Heart left ventricle (tissue), 16 donors: ENCODE measurements at regions not wholly inside any gene's neighbourhood (a gene's known extent, or its start where the extent isn't known, plus 50 kb on each side); places are given as distances from the start of the nearest gene placed in this dataset.

Source experiments
- ATAC-seq, 4 donors: fragments of 200-7000 bp; cut with Tn5 transposase; one replicate each; pipeline ENCODE4 v1.9.1; 2020 to 2022; ENCODE audit warnings: moderate library complexity in 4 of 4, mild to moderate bottlenecking in 3 of 4, moderate number of reproducible peaks in 1 of 4
- DNase-seq, 5 donors: peaks; one replicate each; pipeline ENCODE4 v3.0.0-alpha.2; 2020
- H3K27ac ChIP-seq, 12 donors: fragments of 200-600 bp; sonication (generic) in 4 of 12; one replicate each; pipeline versions ENCODE4 v1.5.0 to v1.8.0; 2016 to 2022; ENCODE audit warnings: mild to moderate bottlenecking in 2 of 12
- H3K27me3 ChIP-seq, 9 donors: fragments of 200-600 bp; sonication (generic) in 2 of 9; one replicate each; pipeline versions ENCODE4 v1.5.1 to v1.8.0; 2016 to 2022; ENCODE audit warnings: mild to moderate bottlenecking in 3 of 9
- H3K36me3 ChIP-seq, 9 donors: fragments of 200-600 bp; sonication (generic) in 2 of 9; one replicate each; pipeline versions ENCODE4 v1.5.0 to v1.8.0; 2018 to 2022; ENCODE audit warnings: mild to moderate bottlenecking in 2 of 9
- H3K4me1 ChIP-seq, 12 donors: fragments of 200-600 bp; sonication (generic) in 4 of 12; one replicate each; pipeline versions ENCODE4 v1.5.0 to v1.8.0; 2016 to 2022; ENCODE audit warnings: mild to moderate bottlenecking in 3 of 12
- H3K4me3 ChIP-seq, 12 donors: fragments of 200-600 bp; sonication (generic) in 4 of 12; one replicate each; pipeline versions ENCODE4 v1.5.0 to v1.8.0; 2017 to 2022; ENCODE audit warnings: mild to moderate bottlenecking in 9 of 12, moderate library complexity in 4 of 12
- H3K9me3 ChIP-seq, 12 donors: fragments of 200-600 bp; sonication (generic) in 4 of 12; one replicate each; pipeline versions ENCODE4 v1.5.0 to v1.8.0; 2016 to 2022; ENCODE audit warnings: mild to moderate bottlenecking in 1 of 12
- POLR2A ChIP-seq, 2 donors: fragments of 450-650 bp; IDR thresholded peaks; one replicate each; pipeline ENCODE4 v1.6.1; 2017; ENCODE audit warnings: antibody characterized with exemption in 2 of 2, mild to moderate bottlenecking in 2 of 2, moderate library complexity in 2 of 2
- WGBS, 4 donors: extraction: QIAGEN DNeasy Blood & Tissue Kit in 2 of 4; methylation state at CpG; one replicate each; pipeline versions ENCODE4 v1.1.5 to v1.1.7; 2013 to 2018; 5-methylcytosine and 5-hydroxymethylcytosine counted together
- intact Hi-C, 10 donors: fragments of 100-400 bp; cut with DNase I; formaldehyde crosslinking; loops; one replicate each; pipeline versions ENCODE4 v1.11.1 to v1.14.2; 2022
- TF ChIP-seq, protein P1 (sequence below), 12 donors: fragments of 200-600 bp; sonication (generic) in 4 of 12; IDR thresholded peaks; one replicate each; pipeline versions ENCODE4 v1.5.0 to v1.8.0; 2018 to 2022; ENCODE audit warnings: antibody characterized with exemption in 12 of 12, mild to moderate bottlenecking in 5 of 12
- donor health status: ischemic (EF 13 %, LVEDD 7.1; RV severe dilation, severe dysfunction).
- donor health status: healthy with polysubstance abuse.
- donor health status: DM: no; HTN: yes; CAD: no.
- donor health status: DM: no; HTN: no; CAD: no.
- donor health status: ischemic (EF 25% LVEDD 6.9; RV normal size, moderate dysfunction).
- donor health status: ischemic (EF 25% LVEDD 5.7; RV mildly dilated, moderate dysfunction).
- donor health status: healthy.
- donor health status: DM: yes; HTN: yes; CAD: no.
- donor health status: ischemic (EF 35%, LVEDD 5.7; RV mildly dilated, moderate dysfunction).
- donor health status: nonischemic (EF 11% LVEDD 7.7; RV severe dilation, severe dysfunction).
- donor health status: DM: yes; HTN: yes; CAD: no.
- donor health status: PGD.
- donor health status: ischemic (EF 29% LVEDD 5.4; RV normal size, mild dysfunction).
- donor health status: nonischemic (EF 23%, LVEDD 6.1; RV moderate dilation, normal function).

DNA sequence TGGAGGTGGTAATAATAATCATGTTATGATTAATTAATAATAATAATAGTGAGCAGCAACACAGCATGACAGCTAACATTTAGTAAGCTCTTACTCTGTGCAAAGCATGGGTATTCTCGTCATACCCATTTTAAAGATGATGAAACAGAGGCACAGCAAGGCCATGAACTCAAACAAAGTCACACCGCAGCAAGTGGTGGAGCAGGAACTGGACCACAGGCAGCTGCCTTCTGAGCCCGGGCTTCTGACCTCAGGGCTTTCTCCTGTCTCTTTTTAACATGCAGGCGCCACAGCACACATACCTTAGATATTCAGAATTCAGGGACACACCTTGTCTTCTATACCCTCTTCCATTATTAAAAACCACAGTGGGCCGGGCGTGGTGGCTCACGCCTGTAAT is 50.7 kb upstream of the SPATA12 start:
- H3K27me3 ChIP-seq = no peaks in the 10 kb centered on the region
- peak overlapping the region in 1 of 12 donors; percentile 83 for H3K27ac ChIP-seq
- peaks cover 0 to 30% (median 17%) of the 10 kb centered on the region in 12 donors for H3K4me1 ChIP-seq
- 93 to 98% (median 96%) methylated on average over 7 of the region's 7 CpGs for WGBS, 4 donors
- TF ChIP-seq, protein P1, sequence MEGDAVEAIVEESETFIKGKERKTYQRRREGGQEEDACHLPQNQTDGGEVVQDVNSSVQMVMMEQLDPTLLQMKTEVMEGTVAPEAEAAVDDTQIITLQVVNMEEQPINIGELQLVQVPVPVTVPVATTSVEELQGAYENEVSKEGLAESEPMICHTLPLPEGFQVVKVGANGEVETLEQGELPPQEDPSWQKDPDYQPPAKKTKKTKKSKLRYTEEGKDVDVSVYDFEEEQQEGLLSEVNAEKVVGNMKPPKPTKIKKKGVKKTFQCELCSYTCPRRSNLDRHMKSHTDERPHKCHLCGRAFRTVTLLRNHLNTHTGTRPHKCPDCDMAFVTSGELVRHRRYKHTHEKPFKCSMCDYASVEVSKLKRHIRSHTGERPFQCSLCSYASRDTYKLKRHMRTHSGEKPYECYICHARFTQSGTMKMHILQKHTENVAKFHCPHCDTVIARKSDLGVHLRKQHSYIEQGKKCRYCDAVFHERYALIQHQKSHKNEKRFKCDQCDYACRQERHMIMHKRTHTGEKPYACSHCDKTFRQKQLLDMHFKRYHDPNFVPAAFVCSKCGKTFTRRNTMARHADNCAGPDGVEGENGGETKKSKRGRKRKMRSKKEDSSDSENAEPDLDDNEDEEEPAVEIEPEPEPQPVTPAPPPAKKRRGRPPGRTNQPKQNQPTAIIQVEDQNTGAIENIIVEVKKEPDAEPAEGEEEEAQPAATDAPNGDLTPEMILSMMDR (IDR thresholded peaks at IDR 0.05) = no peak
- TF ChIP-seq POLR2A (IDR thresholded peaks at IDR 0.05) = no peak
- DNase-seq (no peak), ATAC-seq (no peak)
- intact Hi-C loops = loop anchor here in 3 of 10 donors (5.0 to 10.0 kb wide), 2 partner anchors 55 to 62 kb away; partner anchors contain the start of gene SPATA12 (in 1 of the 3)
- H3K36me3 ChIP-seq = no peaks in the 10 kb centered on the region
- no peak overlapping the region for H3K4me3 ChIP-seq
- H3K9me3 ChIP-seq = no peaks in the 10 kb centered on the region

DNA sequence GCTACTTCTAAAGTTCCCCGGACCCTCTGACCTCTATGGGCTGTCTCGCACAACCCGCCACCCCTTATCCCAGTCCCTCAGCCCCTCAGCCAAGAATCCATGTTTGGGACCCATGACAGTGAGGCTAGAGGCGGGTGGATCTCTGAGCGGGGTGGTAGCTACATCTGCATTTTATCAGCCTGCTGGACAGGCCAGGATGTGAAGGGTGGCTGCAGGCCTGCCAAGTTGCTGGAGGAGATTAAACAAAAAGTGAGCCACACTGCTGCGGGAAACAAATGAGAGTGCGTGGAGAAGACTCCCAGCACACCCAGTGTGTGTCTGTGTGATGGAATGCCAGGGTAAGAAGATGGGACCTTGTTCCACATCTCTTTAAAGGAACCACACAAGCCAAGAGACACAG is 51.1 kb upstream of the SPATA12 start:
- intact Hi-C loops = loop anchor here in 3 of 10 donors (5.0 to 10.0 kb wide), 2 partner anchors 55 to 63 kb away; partner anchors contain the start of gene SPATA12 (in 1 of the 3)
- WGBS, 4 donors = 47 to 62% (median 56%) methylated on average over 7 of the region's 7 CpGs

DNA sequence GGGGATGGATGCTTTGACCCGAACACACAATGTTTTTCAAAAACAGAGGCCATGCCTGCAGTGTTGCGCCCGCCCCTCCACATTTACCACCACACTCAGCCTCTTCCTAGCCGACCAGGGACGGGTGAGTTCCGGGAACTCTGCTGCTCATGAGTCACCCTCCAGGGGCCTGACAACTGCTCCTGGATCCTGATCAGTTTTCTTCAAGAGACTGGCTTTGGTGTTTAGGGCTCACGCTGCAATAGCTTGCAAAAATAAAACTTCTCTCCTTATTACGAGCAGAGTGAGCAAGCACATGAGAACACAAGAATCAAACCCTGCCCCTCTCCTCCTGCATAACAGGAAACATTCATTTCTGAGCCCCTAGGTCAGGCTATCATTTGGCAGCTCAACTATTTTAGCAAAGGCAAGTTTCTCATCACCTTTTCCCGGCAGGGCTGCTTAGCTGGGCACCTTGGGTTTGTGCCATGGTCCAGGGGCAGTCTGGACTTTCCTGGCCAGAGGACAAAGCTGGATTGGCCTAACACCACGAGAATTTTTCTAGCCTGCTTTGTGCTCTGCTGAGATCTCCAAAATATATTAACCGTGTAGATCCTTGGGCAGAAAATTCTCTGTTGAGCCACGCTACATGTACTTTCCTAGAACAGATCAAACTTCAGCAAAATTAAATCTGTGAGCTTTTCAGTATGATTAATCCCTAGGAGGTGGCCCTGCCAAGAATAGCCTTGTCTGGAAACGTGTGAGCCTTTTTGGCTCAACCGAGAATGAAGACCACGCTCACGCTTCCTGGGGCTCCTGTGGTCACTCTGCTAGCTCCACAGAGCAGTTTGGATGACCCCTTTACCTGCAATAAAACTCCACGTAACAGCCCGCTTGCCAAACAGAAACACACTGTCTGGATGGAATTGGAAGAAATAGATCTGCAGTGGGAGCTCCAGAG is 52.7 kb upstream of the SPATA12 start:
- intact Hi-C loops = loop anchor here in 3 of 10 donors (5.0 to 10.0 kb wide), 2 partner anchors 57 to 65 kb away; partner anchors contain the start of gene SPATA12 (in 1 of the 3)
- Histone ChIP-seq H3K9me3 (peaks cover 0 to 2% (median 0%) of the 10 kb centered on the region in 12 donors), H3K36me3 (no peaks in the 10 kb centered on the region), H3K4me3 (peak overlapping the region in 3 of 12 donors; percentile 3 to 25 (median 22)), H3K27ac (peak overlapping the region in 11 of 12 donors; percentile 9 to 85 (median 57)), H3K27me3 (no peaks in the 10 kb centered on the region), H3K4me1 (peaks cover 0 to 30% (median 17%) of the 10 kb centered on the region in 12 donors)
- ATAC-seq (peak; percentile 59 to 90 (median 86)), DNase-seq (peak in 3 of 5 donors; percentile 56 to 75 (median 75))
- WGBS, 4 donors = 44 to 49% (median 46%) methylated on average over 18 of the region's 18 CpGs
- TF ChIP-seq, protein P1 (IDR thresholded peaks at IDR 0.05) = no peak
- no peak for TF ChIP-seq POLR2A (IDR thresholded peaks at IDR 0.05)

More for the DNA sequence above, 51.1 kb upstream of the SPATA12 start:
- TF ChIP-seq POLR2A (IDR thresholded peaks at IDR 0.05) = no peak
- TF ChIP-seq, protein P1 (IDR thresholded peaks at IDR 0.05) = no peak
- peak in 2 of 5 donors; percentile 45 to 49 for DNase-seq
- Histone ChIP-seq H3K4me3 (no peak overlapping the region), H3K4me1 (peaks cover 0 to 30% (median 17%) of the 10 kb centered on the region in 12 donors), H3K36me3 (no peaks in the 10 kb centered on the region), H3K9me3 (no peaks in the 10 kb centered on the region), H3K27me3 (no peaks in the 10 kb centered on the region), H3K27ac (peak overlapping the region in 2 of 12 donors; percentile 83 to 85)
- peak; percentile 22 to 52 (median 42) for ATAC-seq

DNA sequence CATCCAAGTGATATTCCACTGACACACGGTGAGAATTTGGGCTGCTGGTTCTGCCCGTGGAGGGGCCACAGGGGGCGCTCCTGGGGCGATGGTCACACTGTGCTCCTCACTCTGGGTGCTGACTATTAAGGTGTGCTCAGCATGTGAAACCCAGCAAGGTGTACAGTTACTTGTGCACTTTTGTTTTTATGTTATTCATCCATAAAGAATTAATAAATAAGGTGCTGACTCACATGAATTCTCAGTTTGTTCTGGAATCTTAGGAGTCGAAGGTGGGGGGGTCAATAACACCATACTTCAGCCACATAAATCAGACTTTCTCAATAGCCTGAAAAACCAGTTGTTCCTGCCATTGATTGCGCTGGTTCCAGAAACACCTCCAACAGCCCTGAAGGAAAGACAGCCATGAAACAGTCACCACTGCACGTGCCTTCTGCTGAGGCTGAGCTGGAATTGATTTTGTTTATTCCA is 53.5 kb upstream of the SPATA12 start:
- H3K27me3 ChIP-seq = no peaks in the 10 kb centered on the region
- WGBS, 4 donors = 51 to 60% (median 56%) methylated on average over 7 of the region's 7 CpGs
- intact Hi-C loops = loop anchor here in 3 of 10 donors (5.0 to 10.0 kb wide), 2 partner anchors 58 to 65 kb away; partner anchors contain the start of gene SPATA12 (in 1 of the 3)
- no peak overlapping the region for H3K4me3 ChIP-seq
- peak overlapping the region in 7 of 12 donors; percentile 10 to 85 (median 68) for H3K27ac ChIP-seq
- peaks cover 0 to 2% (median 0%) of the 10 kb centered on the region in 12 donors for H3K9me3 ChIP-seq
- no peaks in the 10 kb centered on the region for H3K36me3 ChIP-seq
- no peak for TF ChIP-seq POLR2A (IDR thresholded peaks at IDR 0.05)
- TF ChIP-seq, protein P1 (IDR thresholded peaks at IDR 0.05) = peak in 2 of 12 donors; percentile 21 to 32
- H3K4me1 ChIP-seq = peaks cover 0 to 30% (median 17%) of the 10 kb centered on the region in 12 donors
- DNase-seq (no peak), ATAC-seq (no peak)
